ENCODE measurements at regions not wholly inside any gene's neighbourhood (a gene's known extent, or its start where the extent isn't known, plus 50 kb on each side); places are given as distances from the start of the nearest gene placed in this dataset.

GRCh38 chr3:134711284-134711683 lies 60.5 kb upstream of the KY start:
- no peak for TF ChIP-seq EZH2 (IDR thresholded peaks at IDR 0.05; ENCODE audit: low read length, missing control alignments)
- TF ChIP-seq, protein P1, sequence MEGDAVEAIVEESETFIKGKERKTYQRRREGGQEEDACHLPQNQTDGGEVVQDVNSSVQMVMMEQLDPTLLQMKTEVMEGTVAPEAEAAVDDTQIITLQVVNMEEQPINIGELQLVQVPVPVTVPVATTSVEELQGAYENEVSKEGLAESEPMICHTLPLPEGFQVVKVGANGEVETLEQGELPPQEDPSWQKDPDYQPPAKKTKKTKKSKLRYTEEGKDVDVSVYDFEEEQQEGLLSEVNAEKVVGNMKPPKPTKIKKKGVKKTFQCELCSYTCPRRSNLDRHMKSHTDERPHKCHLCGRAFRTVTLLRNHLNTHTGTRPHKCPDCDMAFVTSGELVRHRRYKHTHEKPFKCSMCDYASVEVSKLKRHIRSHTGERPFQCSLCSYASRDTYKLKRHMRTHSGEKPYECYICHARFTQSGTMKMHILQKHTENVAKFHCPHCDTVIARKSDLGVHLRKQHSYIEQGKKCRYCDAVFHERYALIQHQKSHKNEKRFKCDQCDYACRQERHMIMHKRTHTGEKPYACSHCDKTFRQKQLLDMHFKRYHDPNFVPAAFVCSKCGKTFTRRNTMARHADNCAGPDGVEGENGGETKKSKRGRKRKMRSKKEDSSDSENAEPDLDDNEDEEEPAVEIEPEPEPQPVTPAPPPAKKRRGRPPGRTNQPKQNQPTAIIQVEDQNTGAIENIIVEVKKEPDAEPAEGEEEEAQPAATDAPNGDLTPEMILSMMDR (conservative IDR thresholded peaks at IDR 0.05 in 1 of 2, IDR thresholded peaks at IDR 0.05 in 1 of 2; ENCODE audit: low read depth in 1 of 2, low read length in 2 of 2): no peak

Data from fibroblast of lung (primary cell).